Gastrocnemius medialis (tissue), 4 donors: ENCODE measurements at regions not wholly inside any gene's neighbourhood (a gene's known extent, or its start where the extent isn't known, plus 50 kb on each side); places are given as distances from the start of the nearest gene placed in this dataset.

Source experiments
- POLR2A ChIP-seq, 2 donors: fragments of 450-650 bp; IDR thresholded peaks; one replicate each; pipeline ENCODE4 v1.6.1; 2017; ENCODE audit warnings: antibody characterized with exemption in 2 of 2, mild to moderate bottlenecking in 2 of 2, moderate library complexity in 2 of 2
- TF ChIP-seq, protein P1 (sequence below), 5 experiments: fragments of 450-650 bp in 3 of 5; fragments of 200-600 bp in 2 of 5; sonication (generic) in 2 of 5; IDR thresholded peaks in 4 of 5; conservative IDR thresholded peaks in 1 of 5; 1 replicate in 4 of 5; 2 replicates in 1 of 5; pipeline ENCODE4 v1.5.1; 2016 to 2019; ENCODE audit warnings: antibody characterized with exemption in 5 of 5, mild to moderate bottlenecking in 3 of 5, moderate library complexity in 3 of 5

DNA sequence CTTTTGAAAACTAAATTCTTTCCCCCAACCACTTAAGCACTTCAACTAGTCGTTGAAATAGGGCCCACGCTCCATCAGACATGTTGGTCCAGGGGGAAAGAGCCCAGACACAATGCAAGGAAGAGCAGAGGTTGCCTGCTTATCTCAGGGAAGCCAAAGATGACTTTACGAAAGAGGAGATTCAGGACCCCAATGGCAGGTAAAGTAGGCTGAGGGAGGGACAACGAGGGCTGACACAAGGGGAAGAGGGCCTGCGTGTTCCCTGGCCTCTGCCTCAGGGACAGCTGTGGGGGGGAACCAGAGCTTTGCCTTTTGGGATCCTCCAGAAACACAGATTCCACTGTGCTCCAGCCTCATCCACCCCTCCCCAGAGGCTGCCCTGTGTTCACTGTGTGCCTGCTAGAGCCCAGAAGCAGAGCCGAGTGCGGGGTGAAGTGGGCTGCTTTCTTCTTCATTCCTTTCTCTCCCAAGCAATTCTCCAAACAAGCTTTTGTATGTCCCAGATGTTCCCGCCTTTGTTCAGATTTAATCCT lies 135.5 kb upstream of the GRIK3 start:
- TF ChIP-seq, protein P1, sequence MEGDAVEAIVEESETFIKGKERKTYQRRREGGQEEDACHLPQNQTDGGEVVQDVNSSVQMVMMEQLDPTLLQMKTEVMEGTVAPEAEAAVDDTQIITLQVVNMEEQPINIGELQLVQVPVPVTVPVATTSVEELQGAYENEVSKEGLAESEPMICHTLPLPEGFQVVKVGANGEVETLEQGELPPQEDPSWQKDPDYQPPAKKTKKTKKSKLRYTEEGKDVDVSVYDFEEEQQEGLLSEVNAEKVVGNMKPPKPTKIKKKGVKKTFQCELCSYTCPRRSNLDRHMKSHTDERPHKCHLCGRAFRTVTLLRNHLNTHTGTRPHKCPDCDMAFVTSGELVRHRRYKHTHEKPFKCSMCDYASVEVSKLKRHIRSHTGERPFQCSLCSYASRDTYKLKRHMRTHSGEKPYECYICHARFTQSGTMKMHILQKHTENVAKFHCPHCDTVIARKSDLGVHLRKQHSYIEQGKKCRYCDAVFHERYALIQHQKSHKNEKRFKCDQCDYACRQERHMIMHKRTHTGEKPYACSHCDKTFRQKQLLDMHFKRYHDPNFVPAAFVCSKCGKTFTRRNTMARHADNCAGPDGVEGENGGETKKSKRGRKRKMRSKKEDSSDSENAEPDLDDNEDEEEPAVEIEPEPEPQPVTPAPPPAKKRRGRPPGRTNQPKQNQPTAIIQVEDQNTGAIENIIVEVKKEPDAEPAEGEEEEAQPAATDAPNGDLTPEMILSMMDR (IDR thresholded peaks at IDR 0.05 in 4 of 5, conservative IDR thresholded peaks at IDR 0.05 in 1 of 5) = no peak
- no peak for TF ChIP-seq POLR2A (IDR thresholded peaks at IDR 0.05)
